ENCODE measurements at regions not wholly inside any gene's neighbourhood (a gene's known extent, or its start where the extent isn't known, plus 50 kb on each side); places are given as distances from the start of the nearest gene placed in this dataset.

DNA sequence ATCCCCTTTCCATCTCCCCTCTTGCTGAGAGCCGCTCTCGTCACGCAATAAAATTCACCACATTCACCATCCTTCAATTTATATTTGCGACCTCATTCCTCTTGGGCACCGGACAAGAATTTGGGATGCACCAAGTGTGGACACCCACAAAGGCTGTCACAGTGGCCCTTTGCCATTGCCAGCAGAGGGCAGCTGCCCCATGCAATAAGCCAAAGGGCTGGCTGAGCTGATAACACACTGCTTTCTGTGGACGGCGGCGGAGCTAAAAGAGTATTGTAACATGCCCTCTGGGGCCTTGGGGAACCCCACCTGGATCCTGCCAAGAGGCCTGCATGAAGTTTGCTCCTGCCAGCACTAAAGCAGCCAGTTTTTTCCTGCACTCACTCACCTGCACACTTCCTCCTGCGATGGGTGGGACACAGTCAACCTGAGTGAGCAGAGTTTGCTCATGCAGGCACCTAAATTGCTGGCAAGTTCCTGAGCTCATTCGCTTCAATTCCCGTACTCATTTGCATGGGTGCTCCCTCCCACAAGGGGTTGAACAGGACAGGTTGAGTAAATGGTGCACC is 792.3 kb upstream of the ADAMTS5 start:
- H3K4me3 ChIP-seq (replicated peaks; ENCODE audit: low read depth, low read length): no peak overlapping the region
- no peak for DNase-seq (ENCODE audit: low read depth)
- TF ChIP-seq CTCF (IDR thresholded peaks at IDR 0.05; ENCODE audit: low read length, missing control alignments): peak; percentile 36

DNA sequence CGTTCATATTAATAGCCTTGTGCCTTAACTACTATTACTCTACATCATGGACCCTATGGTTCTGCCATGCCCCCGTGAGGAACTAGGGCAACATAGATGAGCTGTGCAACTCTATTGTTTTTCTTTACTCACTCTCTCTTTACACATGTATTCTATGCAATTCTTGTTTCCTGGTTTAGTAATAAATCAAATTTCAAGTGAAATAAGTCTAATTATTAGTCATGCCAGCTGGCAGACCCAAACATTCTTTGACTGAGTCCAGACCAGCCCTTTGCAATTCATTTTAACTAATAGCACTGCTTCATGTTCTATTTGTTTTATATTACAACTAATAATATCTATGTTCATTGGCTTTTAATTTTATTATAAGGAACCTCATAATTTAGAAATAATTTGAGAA is 789.3 kb upstream of the ADAMTS5 start:
- no peak for TF ChIP-seq CTCF (IDR thresholded peaks at IDR 0.05; ENCODE audit: low read length, missing control alignments)
- no peak for DNase-seq (ENCODE audit: low read depth)

DNA sequence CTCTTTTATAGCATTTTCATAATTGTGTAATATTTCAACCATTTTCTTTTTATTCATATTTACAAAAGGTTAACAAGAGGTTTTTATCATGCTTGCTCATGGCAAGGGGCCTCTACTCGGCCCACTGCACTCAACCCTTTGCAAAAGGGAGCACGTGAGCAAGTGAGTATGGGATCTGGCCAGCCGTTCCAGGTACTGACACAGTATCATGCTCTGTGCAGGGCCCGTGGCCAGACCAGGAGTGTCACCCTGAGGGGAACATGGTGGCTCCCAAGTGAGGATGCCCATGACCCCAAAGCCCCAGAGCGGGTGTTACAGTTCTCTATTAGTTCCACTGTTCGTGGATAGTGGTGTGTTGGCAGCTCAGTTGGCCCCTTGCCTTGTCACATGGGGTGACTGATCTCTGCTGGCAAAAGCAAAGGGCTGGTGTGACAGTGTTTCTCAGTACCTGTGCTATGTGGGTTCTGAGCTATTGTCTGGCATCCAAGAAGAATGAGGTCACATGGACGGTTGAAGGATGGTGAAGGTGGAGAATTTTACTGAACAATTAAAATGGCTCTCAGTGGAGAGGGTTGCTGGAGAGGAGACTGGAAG is 777.2 kb upstream of the ADAMTS5 start:
- H3K4me3 ChIP-seq (replicated peaks; ENCODE audit: low read depth, low read length): no peak overlapping the region
- DNase-seq (ENCODE audit: low read depth): no peak
- no peak for TF ChIP-seq CTCF (IDR thresholded peaks at IDR 0.05; ENCODE audit: low read length, missing control alignments)

More for the DNA sequence above, 789.3 kb upstream of the ADAMTS5 start:
- H3K4me3 ChIP-seq (replicated peaks; ENCODE audit: low read depth, low read length): no peak overlapping the region

GRCh38 chr21:27741736-27742135 is 774.8 kb upstream of the ADAMTS5 start:
- peak; percentile 77 for DNase-seq (ENCODE audit: low read depth)
- no peak for TF ChIP-seq CTCF (IDR thresholded peaks at IDR 0.05; ENCODE audit: low read length, missing control alignments)
- H3K4me3 ChIP-seq (replicated peaks; ENCODE audit: low read depth, low read length): no peak overlapping the region

DNA sequence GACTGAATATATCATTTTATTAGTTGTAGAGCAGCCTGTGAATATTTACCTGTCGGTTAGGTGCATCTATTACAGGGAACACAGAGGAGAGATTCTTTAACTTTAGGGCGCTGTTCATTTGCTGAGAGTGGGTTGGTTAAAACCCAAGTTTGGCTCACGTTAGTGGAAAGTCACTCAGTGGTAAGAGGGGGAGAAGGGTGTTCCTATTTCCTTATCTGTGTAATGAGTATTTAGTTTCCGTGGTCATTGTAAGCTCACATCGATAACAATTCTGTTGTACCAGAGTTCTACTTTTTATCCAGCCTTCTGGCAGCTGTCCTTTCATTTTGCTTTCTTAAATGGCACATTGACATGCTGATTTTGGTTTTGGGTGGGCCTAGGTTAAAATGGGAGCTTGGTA is 773.2 kb upstream of the ADAMTS5 start:
- DNase-seq (ENCODE audit: low read depth): no peak
- no peak overlapping the region for H3K4me3 ChIP-seq (replicated peaks; ENCODE audit: low read depth, low read length)
- no peak for TF ChIP-seq CTCF (IDR thresholded peaks at IDR 0.05; ENCODE audit: low read length, missing control alignments)

GRCh38 chr21:27739187-27739586 is 772.3 kb upstream of the ADAMTS5 start:
- no peak for TF ChIP-seq CTCF (IDR thresholded peaks at IDR 0.05; ENCODE audit: low read length, missing control alignments)
- DNase-seq (ENCODE audit: low read depth): no peak
- H3K4me3 ChIP-seq (replicated peaks; ENCODE audit: low read depth, low read length): no peak overlapping the region

- no peak overlapping the region for H3K4me3 ChIP-seq (replicated peaks; ENCODE audit: low read depth, low read length)
- TF ChIP-seq CTCF (IDR thresholded peaks at IDR 0.05; ENCODE audit: low read length, missing control alignments): no peak
- DNase-seq (ENCODE audit: low read depth): no peak
These were observed 768.8 kb upstream of the ADAMTS5 start for GRCh38 chr21:27735699-27736098.
